H1 (cell line): ENCODE measurements at regions not wholly inside any gene's neighbourhood (a gene's known extent, or its start where the extent isn't known, plus 50 kb on each side); places are given as distances from the start of the nearest gene placed in this dataset.

Experiments
- CTCF ChIA-PET: fragments of 300-600 bp; sonication (Branson Sonifier 250); formaldehyde crosslinking; loops from one replicate; lab custom pipeline; 2021; ENCODE audit not compliant: partially characterized antibody; lab: Charles Lee
- POLR2A ChIA-PET: fragments of 300-600 bp; sonication (Branson Sonifier 250); formaldehyde crosslinking; loops from one replicate; lab custom pipeline; 2021; ENCODE audit warnings: inconsistent platforms; ENCODE audit not compliant: partially characterized antibody; lab: Charles Lee
- DNase-seq, 2 experiments: peaks; one replicate each; pipeline versions ENCODE4 v3.0.0 to v3.0.0-alpha.2; 2010 to 2022; ENCODE audit warnings: low spot score in 2 of 2, low read depth in 1 of 2, mixed read lengths in 1 of 2
- FAIRE-seq: peaks from 2 replicates; lab custom pipeline; 2011; peaks lifted over from hg19 to GRCh38; lab: Jason Lieb, UNC
- H2AFZ ChIP-seq: 2 replicates; pipeline ENCODE4 v1.8.1; 2012; ENCODE audit warnings: low read length, inconsistent platforms
- H2AK5ac ChIP-seq: 2 replicates; pipeline ENCODE4 v1.6.1; 2013; ENCODE audit warnings: low read depth, low read length
- H2BK120ac ChIP-seq: replicated peaks from 2 replicates; pipeline ENCODE3; 2013; ENCODE audit warnings: low read depth, low read length, inconsistent platforms
- H2BK12ac ChIP-seq: 2 replicates; pipeline ENCODE4 v1.6.1; 2013; ENCODE audit warnings: low read depth, low read length
- H2BK15ac ChIP-seq: 2 replicates; pipeline ENCODE4 v1.6.1; 2013; ENCODE audit warnings: low read length
- H2BK20ac ChIP-seq: 2 replicates; pipeline ENCODE4 v1.6.1; 2013; ENCODE audit warnings: low read length
- H2BK5ac ChIP-seq: 2 replicates; pipeline ENCODE4 v1.6.1; 2013; ENCODE audit warnings: low read depth, low read length
- H3K14ac ChIP-seq: 2 replicates; pipeline ENCODE4 v1.6.1; 2013; ENCODE audit warnings: inconsistent platforms; ENCODE audit not compliant: insufficient read length
- H3K18ac ChIP-seq: 2 replicates; pipeline ENCODE4 v1.6.1; 2013; ENCODE audit warnings: low read length; ENCODE audit errors: extremely low read depth
- H3K23ac ChIP-seq: 2 replicates; pipeline ENCODE4 v1.6.1; 2013; ENCODE audit warnings: inconsistent platforms; ENCODE audit not compliant: insufficient read length
- H3K23me2 ChIP-seq: 2 replicates; pipeline ENCODE4 v1.6.1; 2013; ENCODE audit warnings: low read depth, low read length
- H3K27ac ChIP-seq: 2 replicates; pipeline ENCODE4 v1.6.1; 2011; ENCODE audit warnings: low read depth, low read length, inconsistent platforms
- H3K27me3 ChIP-seq, 4 experiments: replicated peaks in 1 of 4; 1 replicate in 1 of 4; 2 replicates in 3 of 4; pipeline versions ENCODE4 v1.6.1 to v1.8.1; 2011 to 2013; ENCODE audit warnings: low read length in 3 of 4, mild to moderate bottlenecking in 3 of 4, inconsistent platforms in 2 of 4, mixed read lengths in 2 of 4, moderate library complexity in 1 of 4; ENCODE audit not compliant: control insufficient read depth in 3 of 4, insufficient read depth in 3 of 4; ENCODE audit errors: extremely low read depth in 1 of 4
- H3K36me3 ChIP-seq, 4 experiments: 2 replicates each; pipeline versions ENCODE4 v1.6.1 to v1.8.1; 2011 to 2013; ENCODE audit warnings: mild to moderate bottlenecking in 4 of 4, low read length in 3 of 4, moderate library complexity in 2 of 4, control low read depth in 1 of 4, inconsistent platforms in 1 of 4; ENCODE audit not compliant: insufficient read depth in 4 of 4, control insufficient read depth in 2 of 4
- H3K4ac ChIP-seq: replicated peaks from 2 replicates; pipeline ENCODE3; 2013; ENCODE audit warnings: low read length, low read depth, mixed read lengths, inconsistent platforms; ENCODE audit not compliant: insufficient read length
- H3K4me1 ChIP-seq, 4 experiments: replicated peaks in 1 of 4; 1 replicate in 1 of 4; 2 replicates in 3 of 4; pipeline versions ENCODE4 v1.6.1 to v1.8.1; 2011 to 2013; ENCODE audit warnings: low read length in 3 of 4, inconsistent platforms in 2 of 4, mixed read lengths in 1 of 4; ENCODE audit not compliant: insufficient read depth in 4 of 4, control insufficient read depth in 3 of 4
- H3K4me2 ChIP-seq, 2 experiments: 2 replicates each; pipeline versions ENCODE4 v1.6.1 to v1.8.1; 2011 to 2013; ENCODE audit warnings: low read depth in 2 of 2, low read length in 2 of 2, control low read depth in 1 of 2, inconsistent platforms in 1 of 2, mild to moderate bottlenecking in 1 of 2; ENCODE audit not compliant: insufficient read depth in 1 of 2
- H3K4me3 ChIP-seq, 4 experiments: fragments of 200-600, 300-600 bp in 1 of 4; sonication (generic), shearing (Covaris generic), sonication (Bioruptor Twin) in 1 of 4; 2 replicates each; pipeline versions ENCODE4 v1.5.1 to v1.8.1; 2011 to 2016; ENCODE audit warnings: low read length in 4 of 4, low read depth in 3 of 4, control low read depth in 2 of 4, inconsistent platforms in 2 of 4, mild to moderate bottlenecking in 2 of 4, mixed read lengths in 1 of 4, moderate library complexity in 1 of 4; ENCODE audit not compliant: insufficient read depth in 2 of 4; ENCODE audit errors: extremely low read depth in 1 of 4
- H3K56ac ChIP-seq: replicated peaks from 2 replicates; pipeline ENCODE3; 2013; ENCODE audit warnings: low read depth, mild to moderate bottlenecking, mixed read lengths, low read length, inconsistent platforms; ENCODE audit not compliant: insufficient read length
- H3K79me1 ChIP-seq: 2 replicates; pipeline ENCODE4 v1.6.1; 2013; ENCODE audit warnings: low read depth, low read length, control low read depth
- H3K79me2 ChIP-seq, 2 experiments: 2 replicates each; pipeline versions ENCODE4 v1.6.1 to v1.8.1; 2012 to 2013; ENCODE audit warnings: low read length in 2 of 2, mild to moderate bottlenecking in 2 of 2, inconsistent platforms in 1 of 2; ENCODE audit not compliant: insufficient read depth in 2 of 2, control insufficient read depth in 1 of 2
- H3K9ac ChIP-seq, 4 experiments: replicated peaks in 1 of 4; 1 replicate in 1 of 4; 2 replicates in 3 of 4; pipeline versions ENCODE4 v1.6.1 to v1.8.1; 2011 to 2013; ENCODE audit warnings: low read depth in 3 of 4, low read length in 3 of 4, control low read depth in 2 of 4, mild to moderate bottlenecking in 2 of 4, moderate library complexity in 2 of 4, inconsistent platforms in 1 of 4; ENCODE audit errors: extremely low read depth in 1 of 4
- H3K9me3 ChIP-seq, 2 experiments: 2 replicates each; pipeline versions ENCODE4 v1.6.1 to v1.8.1; 2012 to 2013; ENCODE audit warnings: mild to moderate bottlenecking in 2 of 2, moderate library complexity in 2 of 2, control low read depth in 1 of 2, inconsistent platforms in 1 of 2, low read depth in 1 of 2, low read length in 1 of 2, mixed read lengths in 1 of 2; ENCODE audit not compliant: insufficient read depth in 2 of 2
- H4K20me1 ChIP-seq, 2 experiments: replicated peaks in 1 of 2; 2 replicates each; pipeline versions ENCODE3 to v1.8.1; 2011 to 2013; ENCODE audit warnings: inconsistent platforms in 2 of 2, low read length in 2 of 2, mild to moderate bottlenecking in 1 of 2; ENCODE audit not compliant: insufficient read depth in 2 of 2, control insufficient read depth in 1 of 2
- H4K5ac ChIP-seq: 2 replicates; pipeline ENCODE4 v1.6.1; 2013; ENCODE audit warnings: low read length, low read depth, mixed read lengths, inconsistent platforms; ENCODE audit not compliant: insufficient read length
- H4K8ac ChIP-seq: 2 replicates; pipeline ENCODE4 v1.8.0; 2013; ENCODE audit warnings: mild to moderate bottlenecking, moderate library complexity, low read length, inconsistent platforms; ENCODE audit not compliant: insufficient read depth; ENCODE audit errors: extremely low read depth
- H4K91ac ChIP-seq: replicated peaks from 2 replicates; pipeline ENCODE3; 2013; ENCODE audit warnings: low read length, mixed read lengths, inconsistent platforms; ENCODE audit not compliant: insufficient read length
- BACH1 ChIP-seq: IDR thresholded peaks from 2 replicates; pipeline ENCODE4 v1.6.1; 2012; ENCODE audit warnings: low read length, improper control_type of control experiment
- CTBP2 ChIP-seq: IDR thresholded peaks from 2 replicates; pipeline ENCODE4 v1.7.0; 2011; ENCODE audit warnings: borderline replicate concordance, mild to moderate bottlenecking, moderate library complexity, mixed read lengths, low read length; ENCODE audit not compliant: insufficient read depth, insufficient read length
- GTF2F1 ChIP-seq: IDR thresholded peaks from 2 replicates; pipeline ENCODE4 v1.6.1; 2012; ENCODE audit warnings: low read depth, low read length, improper control_type of control experiment, borderline replicate concordance
- JUN ChIP-seq: IDR thresholded peaks from 2 replicates; pipeline ENCODE4 v1.6.1; 2011; ENCODE audit warnings: low read depth, mild to moderate bottlenecking, improper control_type of control experiment, low read length
- RBBP5 ChIP-seq: IDR thresholded peaks from 2 replicates; pipeline ENCODE4 v1.7.1; 2012; ENCODE audit warnings: low read depth, mild to moderate bottlenecking, inconsistent platforms, low read length, moderate library complexity, borderline replicate concordance
- TAF1 ChIP-seq: IDR thresholded peaks from 2 replicates; pipeline ENCODE4 v1.6.1; 2011; ENCODE audit warnings: mild to moderate bottlenecking, low read depth, low read length
- ZNF274 ChIP-seq: IDR thresholded peaks from 2 replicates; pipeline ENCODE4 v1.7.0; 2012; ENCODE audit warnings: low read length, borderline replicate concordance; ENCODE audit errors: extremely low read depth
- WGBS, 2 experiments: shearing (Covaris generic) in 1 of 2; methylation state at CpG; one replicate each; pipeline versions ENCODE4 v1.1.6 to v1.1.7; 2013 to 2015; ENCODE audit warnings: low lambda C conversion rate in 2 of 2, mixed read lengths in 2 of 2, inconsistent platforms in 1 of 2, low coverage in 1 of 2, missing lambda C conversion rate in 1 of 2; ENCODE audit not compliant: insufficient replicate concordance in 2 of 2, insufficient coverage in 1 of 2, insufficient read length in 1 of 2; ENCODE audit errors: extremely low coverage in 1 of 2, missing lambda C conversion rate in 1 of 2; 5-methylcytosine and 5-hydroxymethylcytosine counted together
- TF ChIP-seq, protein P1 (sequence below): IDR thresholded peaks from 2 replicates; pipeline ENCODE4 v1.6.1; 2012; ENCODE audit warnings: inconsistent platforms

DNA sequence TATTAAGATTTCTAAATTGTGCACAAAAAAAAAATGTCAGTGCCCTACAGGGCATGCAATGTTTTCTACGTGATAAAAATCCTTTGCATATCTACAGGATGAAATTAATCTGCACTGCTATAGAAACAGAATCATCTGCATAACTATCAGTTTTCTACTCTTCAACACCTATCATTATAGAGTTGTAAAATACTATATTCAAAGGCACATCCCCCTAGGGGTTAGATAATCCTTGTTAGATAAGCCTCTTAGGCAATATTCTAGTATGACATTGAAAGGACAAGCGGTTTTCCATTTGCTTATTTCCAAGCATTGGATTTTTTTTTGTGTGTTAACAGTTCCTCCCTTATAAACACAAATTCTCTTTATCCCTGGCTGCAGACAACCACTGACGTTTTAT, 98.7 kb upstream of the LAMA2 start:
- CTCF ChIA-PET = no interaction called here
- no peaks in the 10 kb centered on the region for H3K9me3 ChIP-seq
- no peak overlapping the region for H3K4me2 ChIP-seq

More for the DNA sequence above, 98.7 kb upstream of the LAMA2 start:
- FAIRE-seq (no peak), DNase-seq (no peak)
- Histone ChIP-seq H2BK20ac (no peak overlapping the region), H3K79me2 (no peaks in the 10 kb centered on the region), H3K79me1 (no peaks in the 10 kb centered on the region), H3K4me3 (no peak overlapping the region), H3K27me3 (peaks cover 0 to 1% (median 0%) of the 10 kb centered on the region in 4 experiments; a peak in 1 of 7 replicates), H2BK15ac (no peak overlapping the region), H3K9ac (no peak overlapping the region), H2BK120ac (no peak overlapping the region), H3K56ac (no peak overlapping the region), H4K91ac (no peak overlapping the region), H2BK5ac (no peak overlapping the region), H2AFZ (no peak overlapping the region), H4K5ac (no peak overlapping the region), H4K8ac (no peak overlapping the region), H4K20me1 (no peaks in the 10 kb centered on the region), H3K18ac (no peak overlapping the region), H3K4me1 (0 out of 7 replicates have a peak, but pooled peaks cover 0 to 3% (median 0%) of the 10 kb centered on the region in 4 experiments), H3K23me2 (no peaks in the 10 kb centered on the region), H3K23ac (no peak overlapping the region), H3K14ac (no peak overlapping the region), H2BK12ac (no peak overlapping the region), H3K27ac (no peak overlapping the region), H3K36me3 (no peaks in the 10 kb centered on the region), H2AK5ac (no peak overlapping the region), H3K4ac (no peak overlapping the region)
- TF ChIP-seq, protein P1, sequence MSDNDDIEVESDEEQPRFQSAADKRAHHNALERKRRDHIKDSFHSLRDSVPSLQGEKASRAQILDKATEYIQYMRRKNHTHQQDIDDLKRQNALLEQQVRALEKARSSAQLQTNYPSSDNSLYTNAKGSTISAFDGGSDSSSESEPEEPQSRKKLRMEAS = no peak
- no peak for TF ChIP-seq JUN
- TF ChIP-seq GTF2F1 = no peak
- TF ChIP-seq TAF1 = no peak
- TF ChIP-seq RBBP5 = no peak
- no peak for TF ChIP-seq ZNF274
- no peak for TF ChIP-seq CTBP2
- TF ChIP-seq BACH1 = no peak
- POLR2A ChIA-PET = no interaction called here
- 69% methylated on average over 3 of the region's 3 CpGs; no CpG with 5 or more reads in 1 of the 2 experiments for WGBS, 2 experiments
